Activated T-cell treated with anti-CD3 and anti-CD28 coated beads, Interleukin-2, amount 50 U/mL, for 1 hour (primary cell): ENCODE measurements at regions not wholly inside any gene's neighbourhood (a gene's known extent, or its start where the extent isn't known, plus 50 kb on each side); places are given as distances from the start of the nearest gene placed in this dataset.
"Not testable (repeated sequence)": the region's sequence is repeated elsewhere in the genome, so short reads cannot be mapped to it uniquely, and the experiment has no call there.

Experiments
- DNase-seq: peaks from one replicate; pipeline ENCODE4 v3.0.0-alpha.2; 2020

- DNase-seq: no peak
Measured at GRCh38 chr6:90368601-90369000, 72.0 kb upstream of the BACH2 start.

DNA sequence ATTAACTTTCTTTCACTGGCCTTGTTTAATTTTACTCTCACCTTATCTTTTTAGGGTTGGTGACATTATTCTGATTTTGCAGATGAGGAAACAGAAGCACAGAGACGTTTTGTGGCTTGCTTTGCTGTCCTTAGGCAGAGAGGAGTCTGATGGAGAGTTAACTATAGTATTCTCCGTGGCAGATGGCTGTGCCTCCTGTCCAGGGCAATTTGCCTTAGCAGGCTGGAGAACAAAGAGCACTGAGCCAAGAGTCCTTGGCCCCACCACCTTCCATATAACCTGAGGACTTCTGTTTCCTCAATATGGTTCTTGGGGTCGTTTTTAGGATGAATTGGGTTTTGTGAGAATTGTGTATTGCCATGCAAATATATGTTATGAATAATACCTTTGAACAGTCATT lies 71.4 kb upstream of the BACH2 start:
- no peak for DNase-seq

DNA sequence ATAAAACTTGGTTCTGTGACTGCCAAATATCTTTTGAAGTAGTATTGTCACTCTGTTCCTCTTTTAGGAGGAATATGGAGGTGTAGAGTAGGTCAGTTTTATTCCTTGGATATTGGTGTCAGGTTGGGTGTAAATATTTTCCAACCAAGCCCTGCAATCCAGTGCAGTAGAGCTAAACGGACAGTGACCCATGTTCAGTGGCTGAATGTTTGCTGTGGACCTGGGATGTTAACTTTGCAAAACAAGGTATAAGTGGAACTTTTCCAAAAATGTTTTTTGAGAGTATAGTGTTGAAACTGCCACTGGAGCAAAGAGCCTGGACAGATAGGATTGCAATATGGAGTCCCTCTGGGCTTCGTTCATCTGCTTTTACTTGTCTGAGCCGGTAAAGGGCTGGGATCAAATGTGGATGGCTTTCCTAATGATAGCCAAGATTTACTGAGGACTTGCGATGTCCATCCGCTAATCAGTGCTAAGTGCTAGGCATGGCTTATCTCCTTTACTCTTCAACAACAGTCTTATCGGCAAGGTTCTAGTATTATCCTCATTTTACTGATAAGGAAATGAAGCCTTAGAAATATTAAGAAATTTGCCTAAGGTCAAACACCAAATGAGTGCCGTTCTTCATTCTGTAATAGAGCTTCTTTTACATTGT lies 69.0 kb upstream of the BACH2 start:
- no peak for DNase-seq

DNA sequence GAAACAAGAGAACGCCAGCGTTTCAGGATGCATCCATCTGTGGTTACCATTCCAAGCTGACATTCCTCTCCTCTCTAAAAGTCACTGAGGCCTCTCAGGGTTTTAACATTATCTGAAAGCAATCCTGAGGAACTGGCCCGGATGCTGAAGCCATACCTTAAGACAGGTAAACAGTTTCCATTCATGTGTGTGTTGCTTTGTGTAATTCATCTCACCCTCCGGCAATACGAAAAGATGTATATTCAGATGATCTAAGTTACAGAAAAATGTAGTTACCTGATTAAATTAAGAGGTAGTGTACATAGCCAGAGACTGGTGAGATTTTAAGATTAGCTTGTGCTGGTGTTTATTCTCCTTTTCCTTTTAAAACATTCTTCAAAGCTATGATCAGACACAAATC lies 68.4 kb upstream of the BACH2 start:
- DNase-seq: no peak

DNA sequence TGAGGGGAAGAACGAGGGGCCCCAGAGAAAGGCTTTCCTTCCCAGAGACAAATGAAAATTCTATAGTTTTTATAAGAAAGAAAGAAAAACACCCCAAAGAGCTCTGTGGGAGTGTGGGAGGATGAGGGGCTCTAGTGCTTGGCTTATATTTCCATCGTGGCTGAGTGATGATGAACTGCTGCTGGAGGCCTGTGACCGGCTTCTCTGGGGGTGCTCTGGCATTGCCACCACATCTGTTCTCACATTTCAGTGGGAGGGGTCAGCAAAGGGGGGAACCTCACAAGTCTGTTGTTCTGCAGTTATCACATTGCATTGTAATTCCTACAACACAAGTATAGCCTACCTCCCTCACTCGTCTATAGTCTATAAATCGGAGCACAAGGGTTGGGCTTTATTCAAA lies 67.6 kb upstream of the BACH2 start:
- DNase-seq: no peak

DNA sequence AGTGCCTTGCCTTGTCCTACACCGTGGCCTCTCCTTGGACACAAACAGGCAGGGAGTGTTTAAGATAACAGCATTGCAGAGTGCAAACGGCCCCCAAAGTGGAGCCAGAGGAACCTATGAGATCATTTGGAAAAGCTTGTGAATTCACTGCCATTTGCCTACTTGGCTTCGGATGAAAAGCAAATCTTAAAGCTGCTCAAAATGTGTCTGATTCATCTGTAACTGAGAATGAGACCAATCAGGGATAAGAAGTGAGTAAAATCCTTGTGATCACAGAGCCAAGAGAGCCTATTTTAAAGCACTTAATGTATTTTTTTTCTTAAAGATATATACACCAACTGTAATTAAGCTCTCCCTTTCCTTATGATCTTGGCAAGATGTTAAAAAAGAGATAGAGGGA lies 65.7 kb upstream of the BACH2 start:
- no peak for DNase-seq

DNA sequence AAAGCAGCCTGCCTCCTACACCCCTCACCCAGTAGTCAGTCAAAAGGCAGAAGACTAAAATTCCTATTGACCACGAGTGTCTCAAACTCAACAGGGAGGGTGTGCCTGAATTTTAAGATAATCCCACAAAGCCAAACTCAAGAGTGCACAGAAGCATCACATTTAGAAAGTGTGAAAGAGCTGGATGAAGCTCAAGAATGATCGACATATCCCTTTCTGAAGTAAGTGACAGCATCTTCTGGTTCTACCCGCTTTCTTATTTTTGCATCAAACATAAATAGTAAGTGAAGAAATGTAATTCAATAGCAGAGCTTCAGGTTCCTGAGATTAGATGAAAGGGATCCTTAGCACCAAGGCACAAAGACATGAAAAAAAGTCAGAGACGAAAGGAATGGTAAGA lies 64.5 kb upstream of the BACH2 start:
- no peak for DNase-seq

DNA sequence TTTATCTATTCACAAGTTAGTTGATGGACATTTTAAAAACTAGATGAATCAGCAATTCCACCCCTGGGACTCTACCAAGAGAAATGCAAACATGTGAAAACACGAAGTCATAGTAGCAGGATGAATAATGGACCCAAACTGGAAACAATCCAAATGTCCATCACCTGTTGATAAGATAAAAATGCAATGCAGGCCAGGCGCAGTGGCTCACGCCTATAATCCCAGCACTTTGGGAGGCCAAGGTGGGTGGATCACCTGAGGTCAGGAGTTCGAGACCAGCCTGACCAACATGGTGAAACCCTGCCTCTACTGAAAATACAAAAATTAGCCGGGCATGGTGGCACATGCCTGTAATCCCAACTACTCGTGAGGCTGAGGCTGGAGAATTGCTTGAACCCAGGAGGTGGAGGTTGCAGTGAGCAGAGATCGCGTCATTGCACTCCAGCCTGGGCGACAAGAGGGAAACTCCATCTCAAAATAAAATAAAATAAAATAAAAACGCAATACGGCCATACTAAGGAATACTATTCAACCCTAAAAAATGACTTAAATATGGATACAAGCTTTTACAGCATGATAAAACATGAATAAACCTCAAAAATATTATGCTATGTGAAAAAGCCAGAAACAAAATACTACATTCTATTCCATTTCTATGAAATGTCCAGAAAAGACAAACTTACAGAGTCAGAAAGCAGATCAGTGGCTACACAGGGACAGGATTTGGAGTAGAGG lies 61.6 kb upstream of the BACH2 start:
- not testable (repeated sequence) for DNase-seq

- no peak for DNase-seq
Measured at GRCh38 chr6:90356012-90356421, 59.4 kb upstream of the BACH2 start.

- no peak for DNase-seq
Measured at GRCh38 chr6:90354961-90355360, 58.3 kb upstream of the BACH2 start.

GRCh38 chr6:90351696-90352095 lies 55.1 kb upstream of the BACH2 start:
- no peak for DNase-seq

- DNase-seq: peak; percentile 37
Measured at GRCh38 chr6:90350689-90351554, 54.3 kb upstream of the BACH2 start.

- DNase-seq: no peak
Measured at GRCh38 chr6:90347411-90347851, 50.8 kb upstream of the BACH2 start.

GRCh38 chr6:90346729-90347128 lies 50.1 kb upstream of the BACH2 start:
- no peak for DNase-seq
